IPS-NIHi7 (cell line): ENCODE measurements at regions not wholly inside any gene's neighbourhood (a gene's known extent, or its start where the extent isn't known, plus 50 kb on each side); places are given as distances from the start of the nearest gene placed in this dataset.
A peak's percentile ranks its signal among the peaks of the same experiment; 100 is the strongest.

Experiments
- DNase-seq: peaks from one replicate; pipeline ENCODE4 v3.0.0; 2012; ENCODE audit warnings: mixed read lengths; ENCODE audit errors: extremely low spot score

- DNase-seq, result no peak
Observed at GRCh38 chr16:85326113-85326793, 214.0 kb upstream of the CIBAR2 start.

- no peak for DNase-seq
Observed at GRCh38 chr16:85326794-85327181, 214.5 kb upstream of the CIBAR2 start.

- DNase-seq, result peak; percentile 86
Observed at GRCh38 chr16:85327731-85328675, 215.7 kb upstream of the CIBAR2 start.

GRCh38 chr16:85328676-85329058 lies 216.4 kb upstream of the CIBAR2 start:
- peak; percentile 78 for DNase-seq

- DNase-seq, result peak; percentile 31
Observed at GRCh38 chr16:85329059-85329812, 217.0 kb upstream of the CIBAR2 start.

- DNase-seq, result no peak
Observed at GRCh38 chr16:85330006-85330693, 217.9 kb upstream of the CIBAR2 start.

GRCh38 chr16:85330694-85331188 lies 218.5 kb upstream of the CIBAR2 start:
- DNase-seq, result peak; percentile 68

- no peak for DNase-seq
Observed at GRCh38 chr16:85331688-85332087, 219.4 kb upstream of the CIBAR2 start.

GRCh38 chr16:85332175-85332574 lies 219.9 kb upstream of the CIBAR2 start:
- peak; percentile 49 for DNase-seq

- DNase-seq, result no peak
Observed at GRCh38 chr16:85333337-85333736, 221.1 kb upstream of the CIBAR2 start.

GRCh38 chr16:85333744-85334640 lies 221.7 kb upstream of the CIBAR2 start:
- no peak for DNase-seq

GRCh38 chr16:85334718-85335583 lies 222.7 kb upstream of the CIBAR2 start:
- DNase-seq, result peak; percentile 65

GRCh38 chr16:85335584-85336491 lies 223.6 kb upstream of the CIBAR2 start:
- DNase-seq, result no peak

- no peak for DNase-seq
Observed at GRCh38 chr16:85337910-85338637, 225.8 kb upstream of the CIBAR2 start.

GRCh38 chr16:85338638-85338982 lies 226.3 kb upstream of the CIBAR2 start:
- DNase-seq, result no peak

GRCh38 chr16:85338989-85339685 lies 226.9 kb upstream of the CIBAR2 start:
- no peak for DNase-seq
